Neural cell (in vitro differentiated cells): ENCODE measurements at regions not wholly inside any gene's neighbourhood (a gene's known extent, or its start where the extent isn't known, plus 50 kb on each side); places are given as distances from the start of the nearest gene placed in this dataset.
"Not testable (repeated sequence)": the region's sequence is repeated elsewhere in the genome, so short reads cannot be mapped to it uniquely, and the experiment has no call there.

Experiments used
- CTCF ChIP-seq: fragments of 450-650 bp; IDR thresholded peaks from 2 replicates; pipeline ENCODE4 v1.5.1; 2014; ENCODE audit warnings: antibody characterized with exemption, mild to moderate bottlenecking, moderate library complexity; ENCODE audit not compliant: poor library complexity, severe bottlenecking
- EP300 ChIP-seq: fragments of 450-650 bp; conservative IDR thresholded peaks from 2 replicates; pipeline ENCODE4 v1.6.1; 2014; ENCODE audit warnings: antibody characterized with exemption, mild to moderate bottlenecking, moderate library complexity; ENCODE audit not compliant: poor library complexity, severe bottlenecking
- EZH2 ChIP-seq: fragments of 200-600, 300-800 bp; shearing (Covaris generic), sonication (generic); IDR thresholded peaks from 2 replicates; pipeline ENCODE4 v1.6.1; 2014; ENCODE audit warnings: antibody characterized with exemption, low read length, borderline replicate concordance, mild to moderate bottlenecking; ENCODE audit not compliant: insufficient read depth, poor library complexity, severe bottlenecking
- POLR2AphosphoS5 ChIP-seq: IDR thresholded peaks from 2 replicates; pipeline ENCODE4 v1.6.1; 2012
- RAD21 ChIP-seq: fragments of 450-650 bp; conservative IDR thresholded peaks from 2 replicates; pipeline ENCODE4 v1.6.1; 2014; ENCODE audit warnings: antibody characterized with exemption, mild to moderate bottlenecking, moderate library complexity
- REST ChIP-seq: IDR thresholded peaks from 2 replicates; pipeline ENCODE4 v1.6.1; 2012; ENCODE audit warnings: borderline replicate concordance
- SMC3 ChIP-seq: fragments of 450-650 bp; conservative IDR thresholded peaks from 2 replicates; pipeline ENCODE4 v1.6.1; 2014; ENCODE audit warnings: antibody characterized with exemption, mild to moderate bottlenecking, moderate library complexity; ENCODE audit not compliant: poor library complexity
- TAF1 ChIP-seq: IDR thresholded peaks from 2 replicates; pipeline ENCODE4 v1.6.1; 2012; ENCODE audit warnings: low read depth

- not testable (repeated sequence) for TF ChIP-seq EZH2, CTCF, EP300, REST, POLR2AphosphoS5, SMC3, RAD21, TAF1
Measured at GRCh38 chr6:112887424-112887823, 540.3 kb downstream of the RFPL4B start.
